HCT116 (cell line): ENCODE measurements at regions not wholly inside any gene's neighbourhood (a gene's known extent, or its start where the extent isn't known, plus 50 kb on each side); places are given as distances from the start of the nearest gene placed in this dataset.

Experiments
- ATAC-seq: fragments of 200-7000 bp; cut with Tn5 transposase; 2 replicates; pipeline ENCODE4 v1.9.1; 2020; ENCODE audit warnings: mild to moderate bottlenecking, moderate library complexity
- BruUV-seq: library from RNA; stranded (reverse); fragments of 400-500 nt; replicated peaks from 2 replicates; lab custom pipeline; 2021; lab: Mats Ljungman, UMichigan
- CTCF ChIA-PET: fragments of 300-600 bp; sonication (Branson Sonifier 250); formaldehyde crosslinking; loops from one replicate; lab custom pipeline; 2021; ENCODE audit warnings: antibody characterized with exemption; lab: Charles Lee
- POLR2A ChIA-PET: fragments of 300-600, 350-600 bp; sonication (Branson Sonifier 250); formaldehyde crosslinking; loops from one replicate; lab custom pipeline; 2021; ENCODE audit warnings: antibody characterized with exemption; lab: Charles Lee
- RAD21 ChIA-PET, 2 experiments: fragments of 300-600 bp; sonication (Branson Sonifier 250); formaldehyde crosslinking; loops; one replicate each; lab custom pipeline; 2023; ENCODE audit warnings: low total read pairs in 2 of 2; ENCODE audit not compliant: uncharacterized antibody in 2 of 2, unreplicated experiment in 2 of 2, low non-redundant PET in 1 of 2; lab: Charles Lee
- DNase-seq: peaks from one replicate; pipeline ENCODE4 v3.0.0-alpha.2; 2010; ENCODE audit warnings: low read depth, low spot score
- H2AFZ ChIP-seq: fragments of 200-600 bp; shearing (Covaris generic), sonication (generic); 2 replicates; pipeline ENCODE4 v1.6.1; 2017; ENCODE audit warnings: low read depth, mixed run types, mixed read lengths, antibody characterized with exemption, low read length; ENCODE audit not compliant: poor library complexity, severe bottlenecking
- H3K27ac ChIP-seq: 2 replicates; pipeline ENCODE4 v1.5.1; 2012; ENCODE audit warnings: low read depth, low read length
- H3K27me3 ChIP-seq: fragments of 200-600 bp; sonication (generic); 2 replicates; pipeline ENCODE4 v1.6.1; 2016; ENCODE audit warnings: mixed run types, low read length, mixed read lengths; ENCODE audit not compliant: insufficient read depth
- H3K36me3 ChIP-seq, 2 experiments: fragments of 200-500 bp in 1 of 2; fragments of 200-600 bp in 1 of 2; sonication (Bioruptor generic) in 1 of 2; sonication (generic) in 1 of 2; 2 replicates each; pipeline versions ENCODE4 v1.5.1 to v1.6.1; 2014 to 2016; ENCODE audit warnings: low read length in 2 of 2, inconsistent platforms in 1 of 2, mixed read lengths in 1 of 2, mixed run types in 1 of 2; ENCODE audit not compliant: insufficient read depth in 2 of 2, control insufficient read depth in 1 of 2
- H3K4me1 ChIP-seq, 2 experiments: fragments of 200-600 bp in 1 of 2; sonication (generic) in 1 of 2; 2 replicates each; pipeline versions ENCODE4 v1.5.1 to v1.6.1; 2012 to 2017; ENCODE audit warnings: low read length in 2 of 2, inconsistent platforms in 1 of 2, mild to moderate bottlenecking in 1 of 2, mixed read lengths in 1 of 2, mixed run types in 1 of 2, moderate library complexity in 1 of 2; ENCODE audit not compliant: insufficient read depth in 2 of 2, control insufficient read depth in 1 of 2
- H3K4me2 ChIP-seq: fragments of 200-600 bp; sonication (generic); 2 replicates; pipeline ENCODE4 v1.6.1; 2017; ENCODE audit warnings: mixed run types, low read length, mixed read lengths
- H3K4me3 ChIP-seq, 2 experiments: fragments of 200-600 bp in 1 of 2; sonication (generic) in 1 of 2; replicated peaks in 1 of 2; 2 replicates each; pipeline ENCODE4 v1.5.1; 2011 to 2016; ENCODE audit warnings: low read length in 2 of 2, control low read depth in 1 of 2, low read depth in 1 of 2, mild to moderate bottlenecking in 1 of 2, mixed read lengths in 1 of 2, mixed run types in 1 of 2
- H3K79me2 ChIP-seq: fragments of 200-600 bp; sonication (generic); 2 replicates; pipeline ENCODE4 v1.6.1; 2017; ENCODE audit warnings: mild to moderate bottlenecking, mixed run types, low read length, moderate library complexity, mixed read lengths; ENCODE audit not compliant: insufficient read depth
- H3K9ac ChIP-seq: fragments of 200-600 bp; sonication (generic); 2 replicates; pipeline ENCODE4 v1.6.1; 2016; ENCODE audit warnings: low read length, mixed read lengths
- H3K9me2 ChIP-seq: fragments of 200-600 bp; sonication (generic), shearing (Covaris generic); 2 replicates; pipeline ENCODE4 v1.6.1; 2017; ENCODE audit warnings: mixed run types, mild to moderate bottlenecking, moderate library complexity; ENCODE audit not compliant: insufficient read depth
- H3K9me3 ChIP-seq, 2 experiments: fragments of 200-500 bp in 1 of 2; fragments of 200-600 bp in 1 of 2; sonication (Bioruptor generic) in 1 of 2; sonication (generic) in 1 of 2; 2 replicates each; pipeline ENCODE4 v1.6.1; 2014 to 2017; ENCODE audit warnings: low read length in 2 of 2, mixed read lengths in 2 of 2, inconsistent platforms in 1 of 2, low read depth in 1 of 2, mild to moderate bottlenecking in 1 of 2, mixed run types in 1 of 2, moderate library complexity in 1 of 2; ENCODE audit not compliant: control insufficient read depth in 1 of 2, insufficient read depth in 1 of 2
- H4K20me1 ChIP-seq: fragments of 200-600 bp; sonication (generic), shearing (Covaris generic); 2 replicates; pipeline ENCODE4 v1.6.1; 2017; ENCODE audit warnings: mixed run types, mild to moderate bottlenecking, moderate library complexity; ENCODE audit not compliant: insufficient read depth
- CBX3 ChIP-seq: IDR thresholded peaks from 2 replicates; pipeline ENCODE4 v1.6.1; 2012; ENCODE audit warnings: low read depth
- CEBPB ChIP-seq: IDR thresholded peaks from 2 replicates; pipeline ENCODE4 v1.6.1; 2012; ENCODE audit warnings: low read depth
- SP1 ChIP-seq: IDR thresholded peaks from 2 replicates; pipeline ENCODE4 v1.6.1; 2012; ENCODE audit warnings: low read depth
- intact Hi-C: fragments of 100-400 bp; cut with micrococcal nuclease; formaldehyde crosslinking; loops from 2 replicates; pipeline ENCODE4 v1.10.0; 2022
- TF ChIP-seq, protein P1 (sequence below): IDR thresholded peaks from 2 replicates; pipeline ENCODE4 v1.6.1; 2011; ENCODE audit warnings: mild to moderate bottlenecking, low read length, moderate library complexity; ENCODE audit not compliant: insufficient replicate concordance; ENCODE audit errors: extremely low read depth

DNA sequence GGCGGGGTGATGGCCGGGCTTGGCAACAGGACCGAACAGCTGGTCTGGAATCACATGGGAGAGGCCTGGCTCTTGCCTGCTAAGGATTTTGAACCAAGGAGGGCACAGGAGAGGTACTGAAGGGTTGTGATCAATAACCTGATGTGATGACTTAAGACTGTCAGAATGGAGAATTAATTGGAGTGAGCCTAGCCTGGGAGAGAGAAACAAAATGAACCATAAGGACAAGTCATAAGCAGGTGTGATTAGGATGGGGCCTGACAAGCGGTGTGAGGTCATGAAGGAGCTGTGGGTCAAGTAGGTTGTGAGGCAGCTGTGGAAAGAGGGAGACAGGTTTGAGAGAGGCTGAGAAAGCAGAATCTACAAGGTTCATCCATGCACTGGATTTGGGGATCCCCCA, 104.6 kb downstream of the MED10 start:
- Histone ChIP-seq H4K20me1 (no peaks in the 10 kb centered on the region), H3K4me2 (no peak overlapping the region), H3K27me3 (peaks cover 10% of the 10 kb centered on the region; the same call in 1 of the 2 replicates), H3K79me2 (no peaks in the 10 kb centered on the region), H3K4me3 (no peak overlapping the region), H3K9ac (no peak overlapping the region), H3K4me1 (no peaks in the 10 kb centered on the region), H3K27ac (no peak overlapping the region), H3K9me3 (no peaks in the 10 kb centered on the region), H3K36me3 (no peaks in the 10 kb centered on the region), H2AFZ (no peak overlapping the region), H3K9me2 (no peaks in the 10 kb centered on the region)
- CTCF ChIA-PET: no interaction called here
- POLR2A ChIA-PET: no interaction called here
- BruUV-seq: no TSS peak
- no peak for ATAC-seq
- RAD21 ChIA-PET: no interaction called here
- no peak for DNase-seq
- TF ChIP-seq, protein P1, sequence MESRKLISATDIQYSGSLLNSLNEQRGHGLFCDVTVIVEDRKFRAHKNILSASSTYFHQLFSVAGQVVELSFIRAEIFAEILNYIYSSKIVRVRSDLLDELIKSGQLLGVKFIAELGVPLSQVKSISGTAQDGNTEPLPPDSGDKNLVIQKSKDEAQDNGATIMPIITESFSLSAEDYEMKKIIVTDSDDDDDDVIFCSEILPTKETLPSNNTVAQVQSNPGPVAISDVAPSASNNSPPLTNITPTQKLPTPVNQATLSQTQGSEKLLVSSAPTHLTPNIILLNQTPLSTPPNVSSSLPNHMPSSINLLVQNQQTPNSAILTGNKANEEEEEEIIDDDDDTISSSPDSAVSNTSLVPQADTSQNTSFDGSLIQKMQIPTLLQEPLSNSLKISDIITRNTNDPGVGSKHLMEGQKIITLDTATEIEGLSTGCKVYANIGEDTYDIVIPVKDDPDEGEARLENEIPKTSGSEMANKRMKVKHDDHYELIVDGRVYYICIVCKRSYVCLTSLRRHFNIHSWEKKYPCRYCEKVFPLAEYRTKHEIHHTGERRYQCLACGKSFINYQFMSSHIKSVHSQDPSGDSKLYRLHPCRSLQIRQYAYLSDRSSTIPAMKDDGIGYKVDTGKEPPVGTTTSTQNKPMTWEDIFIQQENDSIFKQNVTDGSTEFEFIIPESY: no peak
- TF ChIP-seq SP1: no peak
- TF ChIP-seq, all 23 proteins: peak for 0
- intact Hi-C loops: no loop called here

DNA sequence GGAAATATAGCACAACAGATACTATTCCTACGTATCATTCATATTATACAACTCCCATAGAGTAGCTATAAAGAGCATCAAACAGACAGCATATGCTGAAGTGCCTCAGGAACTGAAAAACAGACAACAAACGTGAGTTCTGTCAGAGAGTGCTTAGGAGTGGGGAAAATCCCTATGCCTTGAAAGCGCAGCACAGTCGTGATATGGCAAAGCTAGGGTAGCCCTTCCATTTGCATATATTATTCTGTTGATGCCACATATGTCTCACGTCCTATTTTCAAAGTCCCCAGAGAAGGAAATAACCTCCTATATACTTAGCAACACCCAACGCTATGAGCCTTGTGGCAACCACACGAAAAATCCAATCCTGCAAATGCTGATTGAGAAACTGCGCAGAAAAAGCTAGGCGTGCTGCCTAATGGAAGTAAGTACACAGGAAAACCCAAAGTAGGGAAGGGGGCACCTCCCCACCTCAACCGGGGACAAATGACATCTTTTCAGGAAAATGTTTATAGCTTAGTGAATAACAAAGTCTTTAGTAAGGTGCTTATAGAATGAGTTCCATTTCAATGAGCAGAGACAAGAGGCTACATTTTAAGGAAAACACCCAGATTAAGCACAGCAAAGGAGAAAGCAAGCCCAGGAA, 105.1 kb downstream of the MED10 start:
- no peaks in the 10 kb centered on the region for H3K9me3 ChIP-seq
- no peak overlapping the region for H2AFZ ChIP-seq
- no peaks in the 10 kb centered on the region for H3K36me3 ChIP-seq
- H3K27me3 ChIP-seq: peaks cover 10% of the 10 kb centered on the region; the same call in 1 of the 2 replicates
- no peak overlapping the region for H3K9ac ChIP-seq
- no peak for DNase-seq
- no peak overlapping the region for H3K4me2 ChIP-seq
- no peak for ATAC-seq
- POLR2A ChIA-PET: no interaction called here
- H3K4me1 ChIP-seq: no peaks in the 10 kb centered on the region
- no peaks in the 10 kb centered on the region for H4K20me1 ChIP-seq
- TF ChIP-seq CEBPB: no peak
- no peak for TF ChIP-seq CBX3
- TF ChIP-seq, all 23 proteins: peak for 0
- Histone ChIP-seq H3K79me2 (no peaks in the 10 kb centered on the region), H3K4me3 (no peak overlapping the region), H3K27ac (no peak overlapping the region), H3K9me2 (no peaks in the 10 kb centered on the region)
- intact Hi-C loops: no loop called here
- CTCF ChIA-PET: no interaction called here
- RAD21 ChIA-PET: no interaction called here
- no TSS peak for BruUV-seq
